ENCODE measurements at regions not wholly inside any gene's neighbourhood (a gene's known extent, or its start where the extent isn't known, plus 50 kb on each side); places are given as distances from the start of the nearest gene placed in this dataset.
"Not testable (repeated sequence)": the region's sequence is repeated elsewhere in the genome, so short reads cannot be mapped to it uniquely, and the experiment has no call there.

GRCh38 chr2:61732787-61733186 lies 121.1 kb downstream of the FAM161A start:
- Histone ChIP-seq H3K9me3 (ENCODE audit: severe bottlenecking) (no peaks in the 10 kb centered on the region), H3K27me3 (ENCODE audit: insufficient read depth, low read depth, severe bottlenecking) (no peaks in the 10 kb centered on the region), H3K36me3 (no peaks in the 10 kb centered on the region), H3K4me3 (ENCODE audit: low read depth, low read length) (no peak overlapping the region), H3K27ac (no peak overlapping the region)
- DNase-seq = no peak
- TF ChIP-seq CTCF (IDR thresholded peaks at IDR 0.05; ENCODE audit: low read depth, low read length) = no peak

GRCh38 chr2:61727746-61728145 lies 126.1 kb downstream of the FAM161A start:
- Histone ChIP-seq H3K27me3 (ENCODE audit: insufficient read depth, low read depth, severe bottlenecking) (no peaks in the 10 kb centered on the region), H3K27ac (no peak overlapping the region), H3K9me3 (ENCODE audit: severe bottlenecking) (peaks cover 2% of the 10 kb centered on the region), H3K36me3 (no peaks in the 10 kb centered on the region), H3K4me3 (ENCODE audit: low read depth, low read length) (no peak overlapping the region)
- no peak for DNase-seq
- no peak for TF ChIP-seq CTCF (IDR thresholded peaks at IDR 0.05; ENCODE audit: low read depth, low read length)

GRCh38 chr2:61726456-61727209 lies 127.2 kb downstream of the FAM161A start:
- TF ChIP-seq CTCF (IDR thresholded peaks at IDR 0.05; ENCODE audit: low read depth, low read length) = no peak
- peaks cover 2% of the 10 kb centered on the region for H3K9me3 ChIP-seq (ENCODE audit: severe bottlenecking)
- DNase-seq = no peak
- H3K36me3 ChIP-seq = no peaks in the 10 kb centered on the region
- H3K27me3 ChIP-seq (ENCODE audit: insufficient read depth, low read depth, severe bottlenecking) = no peaks in the 10 kb centered on the region
- no peak overlapping the region for H3K27ac ChIP-seq
- H3K4me3 ChIP-seq (ENCODE audit: low read depth, low read length) = no peak overlapping the region

- H3K36me3 ChIP-seq; H3K27me3 ChIP-seq (ENCODE audit: insufficient read depth, low read depth, severe bottlenecking); H3K9me3 ChIP-seq (ENCODE audit: severe bottlenecking); H3K27ac ChIP-seq; H3K4me3 ChIP-seq (ENCODE audit: low read depth, low read length); DNase-seq: not testable (repeated sequence)
Measured at GRCh38 chr2:61723364-61723763, 130.5 kb downstream of the FAM161A start.

GRCh38 chr2:61722800-61723199 lies 131.1 kb downstream of the FAM161A start:
- Histone ChIP-seq H3K9me3 (ENCODE audit: severe bottlenecking) (peaks cover 2% of the 10 kb centered on the region), H3K27me3 (ENCODE audit: insufficient read depth, low read depth, severe bottlenecking) (no peaks in the 10 kb centered on the region), H3K36me3 (no peaks in the 10 kb centered on the region), H3K27ac (no peak overlapping the region), H3K4me3 (ENCODE audit: low read depth, low read length) (no peak overlapping the region)
- no peak for TF ChIP-seq CTCF (IDR thresholded peaks at IDR 0.05; ENCODE audit: low read depth, low read length)
- DNase-seq = no peak

GRCh38 chr2:61722318-61722717 lies 131.5 kb downstream of the FAM161A start:
- H3K36me3 ChIP-seq = no peaks in the 10 kb centered on the region
- no peak for DNase-seq
- TF ChIP-seq CTCF (IDR thresholded peaks at IDR 0.05; ENCODE audit: low read depth, low read length) = no peak
- no peaks in the 10 kb centered on the region for H3K27me3 ChIP-seq (ENCODE audit: insufficient read depth, low read depth, severe bottlenecking)
- no peak overlapping the region for H3K27ac ChIP-seq
- H3K9me3 ChIP-seq (ENCODE audit: severe bottlenecking) = peaks cover 2% of the 10 kb centered on the region
- H3K4me3 ChIP-seq (ENCODE audit: low read depth, low read length) = no peak overlapping the region
